ENCODE measurements at regions not wholly inside any gene's neighbourhood (a gene's known extent, or its start where the extent isn't known, plus 50 kb on each side); places are given as distances from the start of the nearest gene placed in this dataset.

DNA sequence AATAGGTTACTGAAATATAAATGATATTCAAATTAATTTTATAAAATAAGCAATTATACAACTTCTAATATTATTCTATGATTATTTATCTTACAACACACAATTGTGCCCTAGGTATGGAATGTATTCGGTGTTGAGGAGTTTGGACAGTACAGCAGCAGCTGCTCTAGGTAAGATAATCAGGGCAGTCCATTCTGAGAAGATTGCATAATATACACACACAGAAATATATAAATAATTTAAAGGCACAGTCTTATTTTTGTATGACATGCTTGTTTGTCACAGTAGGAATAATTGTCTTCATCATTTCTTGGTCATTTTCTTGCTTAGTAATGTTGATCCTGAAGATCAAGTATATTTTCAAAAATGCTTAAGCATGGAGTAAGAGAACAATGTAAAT is 849.4 kb upstream of the MIR17HG start:
- TF ChIP-seq CTCF (IDR thresholded peaks at IDR 0.05), result no peak
- no peak for TF ChIP-seq ELF4 (CRISPR knock-in tag; IDR thresholded peaks at IDR 0.05; ENCODE audit: low read depth)
- no peak for TF ChIP-seq ZNF512 (CRISPR knock-in tag; IDR thresholded peaks at IDR 0.05; ENCODE audit: borderline replicate concordance)
- TF ChIP-seq TEAD1 (CRISPR knock-in tag; IDR thresholded peaks at IDR 0.05), result no peak
- no peak for TF ChIP-seq E2F5 (CRISPR knock-in tag; IDR thresholded peaks at IDR 0.05)
- TF ChIP-seq GRHL2 (CRISPR knock-in tag; IDR thresholded peaks at IDR 0.05; ENCODE audit: insufficient replicate concordance, severe bottlenecking), result no peak
- TF ChIP-seq ZBTB21 (CRISPR knock-in tag; IDR thresholded peaks at IDR 0.05; ENCODE audit: borderline replicate concordance), result no peak
- TF ChIP-seq, protein P1, sequence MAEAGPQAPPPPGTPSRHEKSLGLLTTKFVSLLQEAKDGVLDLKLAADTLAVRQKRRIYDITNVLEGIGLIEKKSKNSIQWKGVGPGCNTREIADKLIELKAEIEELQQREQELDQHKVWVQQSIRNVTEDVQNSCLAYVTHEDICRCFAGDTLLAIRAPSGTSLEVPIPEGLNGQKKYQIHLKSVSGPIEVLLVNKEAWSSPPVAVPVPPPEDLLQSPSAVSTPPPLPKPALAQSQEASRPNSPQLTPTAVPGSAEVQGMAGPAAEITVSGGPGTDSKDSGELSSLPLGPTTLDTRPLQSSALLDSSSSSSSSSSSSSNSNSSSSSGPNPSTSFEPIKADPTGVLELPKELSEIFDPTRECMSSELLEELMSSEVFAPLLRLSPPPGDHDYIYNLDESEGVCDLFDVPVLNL (CRISPR knock-in tag; IDR thresholded peaks at IDR 0.05; ENCODE audit: borderline replicate concordance, low read depth), result no peak
